RWPE1 (cell line): ENCODE measurements at regions not wholly inside any gene's neighbourhood (a gene's known extent, or its start where the extent isn't known, plus 50 kb on each side); places are given as distances from the start of the nearest gene placed in this dataset.
"Not testable (repeated sequence)": the region's sequence is repeated elsewhere in the genome, so short reads cannot be mapped to it uniquely, and the experiment has no call there.

Source experiments
- CTCF ChIA-PET: fragments of 350-600 bp; sonication (Branson Sonifier 250); formaldehyde crosslinking; extraction: SDS; loops from one replicate; lab custom pipeline; 2021; lab: Yijun Ruan, JAX
- POLR2A ChIA-PET: fragments of 400-600 bp; formaldehyde crosslinking; extraction: SDS; loops from one replicate; lab custom pipeline; 2020; ENCODE audit warnings: antibody characterized with exemption; ENCODE audit not compliant: low non-redundant PET; lab: Yijun Ruan, JAX
- DNase-seq: peaks from one replicate; pipeline ENCODE4 v3.0.0; 2012; ENCODE audit warnings: low spot score
- H3K27ac ChIP-seq: fragments of 450-650 bp; 2 replicates; pipeline ENCODE4 v1.5.1; 2017
- CTCF ChIP-seq: fragments of 450-650 bp; conservative IDR thresholded peaks from 2 replicates; pipeline ENCODE4 v1.5.1; 2017; ENCODE audit warnings: low read depth, mild to moderate bottlenecking

GRCh38 chr2:95685513-95685912 lies 93.7 kb downstream of the TRIM43 start:
- CTCF ChIA-PET, result no interaction called here
- POLR2A ChIA-PET, result no interaction called here
- no peak overlapping the region for H3K27ac ChIP-seq
- DNase-seq, result no peak
- TF ChIP-seq CTCF, result no peak

GRCh38 chr2:95686056-95686825 lies 94.4 kb downstream of the TRIM43 start:
- H3K27ac ChIP-seq, result peak overlapping the region; percentile 74
- peak; percentile 35 for DNase-seq
- POLR2A ChIA-PET, CTCF ChIA-PET: not testable (repeated sequence)

DNA sequence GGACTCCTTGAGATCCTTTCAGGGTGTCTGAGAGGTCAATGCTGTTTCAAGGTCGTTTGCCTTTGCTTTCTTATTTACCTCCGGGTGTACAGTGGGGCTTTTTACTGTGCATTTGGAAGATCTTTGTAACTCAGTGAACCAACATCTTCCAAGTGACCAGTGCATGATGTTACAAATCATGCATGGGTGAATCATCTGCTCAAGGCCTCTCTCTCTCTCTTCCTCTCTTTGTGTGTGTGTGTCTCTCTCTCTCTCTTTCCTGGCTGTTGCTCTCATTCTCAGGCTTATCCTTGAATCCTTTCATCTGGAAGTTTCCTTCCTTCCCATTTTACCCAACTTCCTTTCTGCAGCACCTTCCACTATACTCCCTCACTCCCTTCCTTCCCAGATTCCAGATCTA lies 96.1 kb downstream of the TRIM43 start:
- CTCF ChIA-PET, DNase-seq, POLR2A ChIA-PET, H3K27ac ChIP-seq: not testable (repeated sequence)

GRCh38 chr2:95691210-95691609 lies 99.4 kb downstream of the TRIM43 start:
- POLR2A ChIA-PET, DNase-seq, H3K27ac ChIP-seq, CTCF ChIA-PET: not testable (repeated sequence)

GRCh38 chr2:95693071-95693846 lies 101.5 kb downstream of the TRIM43 start:
- CTCF ChIA-PET, DNase-seq, POLR2A ChIA-PET, H3K27ac ChIP-seq: not testable (repeated sequence)

DNA sequence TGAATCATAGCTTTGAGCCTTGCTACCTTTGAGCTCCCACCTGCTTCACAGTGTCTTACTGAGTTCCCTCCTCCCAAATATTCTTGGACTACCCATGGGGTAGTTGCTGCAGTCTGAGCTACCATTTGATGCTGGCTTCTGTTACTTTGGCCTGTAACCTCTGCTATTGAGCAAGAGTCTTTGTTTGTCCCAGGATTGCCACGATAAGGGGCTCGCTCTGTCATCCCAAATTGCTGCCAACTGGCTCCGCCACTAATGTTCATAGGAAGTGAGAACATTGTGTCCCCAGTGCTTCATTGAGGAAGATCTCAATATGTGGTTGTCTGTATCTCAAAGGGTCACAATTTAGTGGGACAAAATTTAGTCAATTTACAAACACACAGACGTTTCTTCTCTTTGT lies 103.8 kb downstream of the TRIM43 start:
- ChIA-PET POLR2A (no interaction called here), CTCF (interaction anchor here (0.6 kb wide), 1 partner anchor 248 kb away, joined by 3 read pairs; no protein-coding TSS in a partner anchor)
- no peak overlapping the region for H3K27ac ChIP-seq
- DNase-seq, result no peak
- no peak for TF ChIP-seq CTCF

DNA sequence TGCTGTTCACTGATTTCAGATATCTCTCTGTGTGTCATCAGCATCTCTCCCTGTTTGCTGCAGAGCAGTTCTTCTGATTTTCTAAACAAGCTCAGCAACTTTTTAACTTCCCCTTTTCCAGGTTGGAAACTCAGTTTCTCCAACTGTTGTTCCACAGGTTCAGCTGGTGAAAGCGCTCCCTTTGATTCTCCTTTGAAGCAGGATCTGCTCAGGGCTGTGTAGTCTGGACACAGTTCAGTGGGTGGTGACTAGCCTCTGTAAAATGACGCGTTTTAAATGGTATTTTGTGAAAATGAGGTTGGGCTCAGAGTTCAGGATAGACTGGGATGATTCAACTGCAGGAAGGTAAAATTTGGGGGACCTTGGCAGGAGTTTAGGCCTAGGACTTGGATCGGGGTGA lies 106.3 kb downstream of the TRIM43 start:
- no peak for DNase-seq
- POLR2A ChIA-PET, result no interaction called here
- no peak overlapping the region for H3K27ac ChIP-seq
- TF ChIP-seq CTCF, result no peak
- CTCF ChIA-PET, result no interaction called here

DNA sequence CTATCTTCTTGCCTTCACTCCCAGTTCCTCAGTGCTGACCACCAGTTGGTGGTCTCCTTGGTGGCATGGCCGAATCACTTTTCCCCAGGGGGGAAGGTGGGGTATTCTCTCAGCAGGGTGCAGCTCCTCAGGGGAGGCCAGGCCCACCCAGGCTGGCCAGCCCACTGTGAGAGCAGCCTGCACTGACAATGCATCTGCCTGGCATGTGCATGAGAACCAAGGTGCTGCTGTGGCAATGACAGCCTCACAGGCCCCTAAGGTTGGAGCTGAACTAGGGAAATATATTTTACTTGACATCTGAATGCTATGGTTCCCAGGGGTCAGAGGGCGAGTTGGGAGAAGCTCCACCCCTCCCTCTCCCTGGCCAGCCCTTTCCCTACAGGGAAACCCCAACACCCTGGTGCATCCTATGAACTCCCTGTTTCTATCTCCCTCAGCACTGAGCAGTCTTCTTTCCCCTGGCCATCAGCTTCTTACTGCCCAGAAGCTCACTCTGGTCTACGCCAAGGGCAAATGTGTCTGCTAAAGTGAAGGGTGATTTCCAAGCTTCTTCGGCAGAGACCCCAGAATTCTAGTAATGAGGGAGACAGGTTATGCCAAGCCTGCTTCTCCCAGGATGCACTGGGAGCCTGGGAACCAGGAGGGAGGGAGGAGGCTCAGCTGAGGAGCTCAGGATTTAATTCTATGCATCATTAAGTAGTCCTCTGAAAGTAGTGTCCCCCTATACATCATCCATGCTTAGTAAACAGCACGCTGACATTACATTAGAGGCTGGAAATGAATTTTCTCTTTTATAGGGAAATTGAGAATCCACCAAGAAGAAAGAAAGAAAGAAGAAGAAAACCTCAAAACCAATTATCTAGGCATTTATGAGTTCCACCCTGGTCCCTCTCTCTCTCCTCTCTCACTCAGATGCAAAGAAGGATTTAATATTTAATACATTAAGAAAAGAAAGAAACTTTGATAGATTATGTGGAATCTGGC lies 107.7 kb downstream of the TRIM43 start:
- POLR2A ChIA-PET, H3K27ac ChIP-seq, CTCF ChIA-PET, DNase-seq: not testable (repeated sequence)
